MM.1S (cell line): ENCODE measurements at regions not wholly inside any gene's neighbourhood (a gene's known extent, or its start where the extent isn't known, plus 50 kb on each side); places are given as distances from the start of the nearest gene placed in this dataset.

Source experiments
- CTCF ChIP-seq: fragments of 300-600 bp; sonication (generic); IDR thresholded peaks from 2 replicates; pipeline ENCODE4 v1.5.1; 2016; ENCODE audit warnings: antibody characterized with exemption, low read length, mixed read lengths
- EZH2phosphoT487 ChIP-seq: fragments of 300-600 bp; sonication (generic); IDR thresholded peaks from 2 replicates; pipeline ENCODE4 v1.6.1; 2018; ENCODE audit warnings: antibody characterized with exemption, low read length

GRCh38 chr3:70815817-70816216 lies 503.4 kb upstream of the MDFIC2 start:
- TF ChIP-seq CTCF (no peak), EZH2phosphoT487 (no peak)
